HepG2 (cell line): ENCODE measurements at regions not wholly inside any gene's neighbourhood (a gene's known extent, or its start where the extent isn't known, plus 50 kb on each side); places are given as distances from the start of the nearest gene placed in this dataset.
A peak's percentile ranks its signal among the peaks of the same experiment; 100 is the strongest.
"Not testable (repeated sequence)": the region's sequence is repeated elsewhere in the genome, so short reads cannot be mapped to it uniquely, and the experiment has no call there.

Experiments
- ATAC-seq: fragments of 200-7000 bp; cut with Tn5 transposase; 3 replicates; pipeline ENCODE4 v1.9.1; 2020; ENCODE audit warnings: mild to moderate bottlenecking, moderate library complexity
- BruUV-seq: library from RNA; stranded (reverse); fragments of 400-500 nt; replicated peaks from 2 replicates; lab custom pipeline; 2021; lab: Mats Ljungman, UMichigan
- CTCF ChIA-PET: fragments of 300-600 bp; formaldehyde crosslinking; extraction: SDS; loops from one replicate; lab custom pipeline; 2021; ENCODE audit warnings: low total read pairs, inconsistent platforms, low intra/inter-chr PET ratio; lab: Yijun Ruan, JAX
- POLR2A ChIA-PET: fragments of 350-600 bp; sonication (Branson Sonifier 250); formaldehyde crosslinking; loops from one replicate; lab custom pipeline; 2020; ENCODE audit warnings: antibody characterized with exemption, inconsistent platforms; lab: Yijun Ruan, JAX
- DNase-seq: peaks from one replicate; pipeline ENCODE4 v3.0.0-alpha.2; 2015; ENCODE audit warnings: low spot score
- FAIRE-seq: peaks from 3 replicates; lab custom pipeline; 2011; peaks lifted over from hg19 to GRCh38; lab: Jason Lieb, UNC
- H2AFZ ChIP-seq: one replicate; pipeline ENCODE4 v1.6.1; 2011; ENCODE audit warnings: low read length, inconsistent platforms
- H3K27ac ChIP-seq: fragments of 300-600 bp; 3 replicates; pipeline ENCODE4 v1.8.0; 2011; ENCODE audit warnings: mixed run types, mild to moderate bottlenecking, mixed read lengths, low read length, inconsistent platforms; ENCODE audit not compliant: insufficient read depth; ENCODE audit errors: extremely low read length
- H3K27me3 ChIP-seq, 2 experiments: fragments of 200-600 bp in 1 of 2; 2 replicates in 1 of 2; 3 replicates in 1 of 2; pipeline versions ENCODE4 v1.6.0 to v1.8.0; 2011; ENCODE audit warnings: low read length in 2 of 2, mild to moderate bottlenecking in 2 of 2, moderate library complexity in 2 of 2, inconsistent platforms in 1 of 2; ENCODE audit not compliant: insufficient read depth in 2 of 2, control insufficient read depth in 1 of 2
- H3K36me3 ChIP-seq, 2 experiments: fragments of 200-600 bp in 1 of 2; replicated peaks in 1 of 2; 2 replicates in 1 of 2; 3 replicates in 1 of 2; pipeline versions ENCODE4 v1.5.1 to v1.8.0; 2011; ENCODE audit warnings: low read length in 2 of 2, inconsistent platforms in 1 of 2; ENCODE audit not compliant: insufficient read depth in 2 of 2, control insufficient read depth in 1 of 2
- H3K4me1 ChIP-seq: 2 replicates; pipeline ENCODE4 v1.5.1; 2012; ENCODE audit warnings: low read length, inconsistent platforms; ENCODE audit not compliant: insufficient read depth
- H3K4me2 ChIP-seq: 2 replicates; pipeline ENCODE4 v1.6.0; 2011; ENCODE audit warnings: low read depth, low read length, inconsistent platforms
- H3K4me3 ChIP-seq, 3 experiments: fragments of 200-600 bp in 1 of 3; sonication (generic), shearing (Covaris generic) in 1 of 3; replicated peaks in 1 of 3; 2 replicates each; pipeline ENCODE4 v1.5.1; 2011 to 2016; ENCODE audit warnings: low read length in 3 of 3, inconsistent platforms in 2 of 3, low read depth in 2 of 3, mild to moderate bottlenecking in 2 of 3, control low read depth in 1 of 3, mixed read lengths in 1 of 3; ENCODE audit not compliant: insufficient read depth in 1 of 3
- H3K79me2 ChIP-seq: one replicate; pipeline ENCODE4 v1.6.1; 2011; ENCODE audit warnings: low read length, inconsistent platforms; ENCODE audit not compliant: insufficient read depth
- H3K9ac ChIP-seq: 2 replicates; pipeline ENCODE4 v1.6.0; 2011; ENCODE audit warnings: mild to moderate bottlenecking, low read depth, low read length, inconsistent platforms; ENCODE audit not compliant: insufficient read depth
- H3K9me3 ChIP-seq: 2 replicates; pipeline ENCODE4 v1.5.1; 2012; ENCODE audit warnings: mild to moderate bottlenecking, low read length
- H4K20me1 ChIP-seq: 2 replicates; pipeline ENCODE4 v1.6.0; 2011; ENCODE audit warnings: inconsistent platforms, mild to moderate bottlenecking, low read length, moderate library complexity; ENCODE audit not compliant: insufficient read depth
- ATF7 ChIP-seq, 2 experiments: fragments of 450-650 bp in 1 of 2; sonication (generic) in 1 of 2; formaldehyde crosslinking in 1 of 2; IDR thresholded peaks; 2 replicates each; pipeline versions ENCODE4 v1.4.0 to v1.6.1; 2016 to 2020; ENCODE audit warnings: antibody characterized with exemption in 1 of 2, mild to moderate bottlenecking in 1 of 2, missing genetic modification reagents in 1 of 2
- ATM ChIP-seq: fragments of 450-650 bp; IDR thresholded peaks from 2 replicates; pipeline ENCODE4 v1.7.1; 2017; ENCODE audit warnings: mild to moderate bottlenecking, borderline replicate concordance
- CEBPB ChIP-seq: IDR thresholded peaks from 2 replicates; pipeline ENCODE4 v1.6.1; 2011; ENCODE audit warnings: low read depth, low read length, improper control_type of control experiment, borderline replicate concordance
- TRIM22 ChIP-seq: fragments of 450-650 bp; IDR thresholded peaks from 2 replicates; pipeline ENCODE4 v1.6.1; 2017
- WGBS: methylation state at CpG from one replicate; pipeline ENCODE4 v1.1.6; 2017; ENCODE audit warnings: low lambda C conversion rate; 5-methylcytosine and 5-hydroxymethylcytosine counted together
- in situ Hi-C: cut with HindIII; loops from 2 replicates; pipeline ENCODE4 v1.10.0; 2017; ENCODE audit warnings: low pct_unique_long_range_greater_than_20kb; ENCODE audit not compliant: extremely low pct_ligation_motif_present
- intact Hi-C: fragments of 100-400 bp; cut with micrococcal nuclease; formaldehyde crosslinking; loops from one replicate; pipeline ENCODE4 v1.10.0; 2022; ENCODE audit not compliant: unreplicated experiment

- POLR2A ChIA-PET, H3K4me1 ChIP-seq, H3K27me3 ChIP-seq, H4K20me1 ChIP-seq, in situ Hi-C loops, CTCF ChIA-PET, H3K4me3 ChIP-seq, ATAC-seq, FAIRE-seq, intact Hi-C loops, H3K9ac ChIP-seq, H3K79me2 ChIP-seq, H3K27ac ChIP-seq, BruUV-seq, H3K4me2 ChIP-seq, DNase-seq, H2AFZ ChIP-seq, H3K36me3 ChIP-seq: not testable (repeated sequence)
- H3K9me3 ChIP-seq = peaks cover 12% of the 10 kb centered on the region
- 0% methylated on average over 1 of the region's 1 CpG for WGBS
These were observed 2885.7 kb upstream of the TEKT4 start for GRCh38 chr2:91985490-91985889.

- H3K9ac ChIP-seq, BruUV-seq, H3K36me3 ChIP-seq, in situ Hi-C loops, H3K27ac ChIP-seq, H3K27me3 ChIP-seq, H3K4me1 ChIP-seq, H3K79me2 ChIP-seq, H2AFZ ChIP-seq, DNase-seq, FAIRE-seq, CTCF ChIA-PET, H4K20me1 ChIP-seq, POLR2A ChIA-PET, H3K4me2 ChIP-seq, ATAC-seq, intact Hi-C loops, H3K4me3 ChIP-seq: not testable (repeated sequence)
- H3K9me3 ChIP-seq = peaks cover 12% of the 10 kb centered on the region
- 0% methylated on average over 2 of the region's 2 CpGs for WGBS
These were observed 2884.3 kb upstream of the TEKT4 start for GRCh38 chr2:91986893-91987292.

DNA sequence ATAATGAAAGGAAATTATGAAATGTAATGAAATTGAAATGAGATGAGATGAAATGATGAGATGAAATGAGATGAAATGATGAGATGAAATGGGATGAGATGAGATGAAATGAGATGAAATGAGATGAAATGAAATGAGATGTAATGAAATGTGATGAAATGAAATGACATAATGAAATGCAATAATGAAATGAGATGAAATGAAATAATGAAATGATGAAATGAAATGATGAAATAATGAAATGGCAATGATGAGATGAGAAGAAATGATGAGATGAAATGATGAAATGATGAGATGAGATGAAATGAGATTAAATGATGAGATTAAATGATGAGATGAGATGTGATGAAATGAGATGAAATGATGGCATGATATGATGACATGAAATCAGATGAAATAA lies 2882.5 kb upstream of the TEKT4 start:
- H3K27me3 ChIP-seq; H4K20me1 ChIP-seq; intact Hi-C loops; BruUV-seq; H3K4me3 ChIP-seq; H3K4me2 ChIP-seq; CTCF ChIA-PET; DNase-seq; in situ Hi-C loops; H3K79me2 ChIP-seq; H2AFZ ChIP-seq; H3K36me3 ChIP-seq; FAIRE-seq; H3K27ac ChIP-seq; POLR2A ChIA-PET; H3K4me1 ChIP-seq; H3K9ac ChIP-seq; ATAC-seq; TF ChIP-seq ATF7 (CRISPR knock-in tag; IDR thresholded peaks at IDR 0.05): not testable (repeated sequence)
- TF ChIP-seq ATF7 (IDR thresholded peaks at IDR 0.05) (peak; percentile 93), ATM (0 out of 2 replicates have a peak, but pooled peaks have one; percentile 3), TRIM22 (peak; percentile 7; the same call in 1 of the 2 replicates), CEBPB (peak; percentile 27)
- H3K9me3 ChIP-seq = peaks cover 12% of the 10 kb centered on the region
